CD4-positive, alpha-beta memory T cell (primary cell): ENCODE measurements at regions not wholly inside any gene's neighbourhood (a gene's known extent, or its start where the extent isn't known, plus 50 kb on each side); places are given as distances from the start of the nearest gene placed in this dataset.
"Not testable (repeated sequence)": the region's sequence is repeated elsewhere in the genome, so short reads cannot be mapped to it uniquely, and the experiment has no call there.

ENCODE experiments used
- CTCF ChIA-PET: fragments of 350-600 bp; sonication (Branson Sonifier 250); formaldehyde crosslinking; loops from one replicate; lab custom pipeline; 2021; ENCODE audit warnings: inconsistent platforms; ENCODE audit not compliant: partially characterized antibody; lab: Charles Lee
- POLR2A ChIA-PET: fragments of 350-600 bp; sonication (Branson Sonifier 250); formaldehyde crosslinking; loops from one replicate; lab custom pipeline; 2021; ENCODE audit not compliant: partially characterized antibody; lab: Charles Lee
- DNase-seq, 5 donors: peaks; one replicate each; pipeline versions ENCODE4 v3.0.0 to v3.0.0-alpha.2; 2020 to 2022; ENCODE audit warnings: mixed read lengths in 1 of 5
- H3K27ac ChIP-seq: one replicate; pipeline ENCODE4 v1.7.0; 2013; ENCODE audit warnings: low read depth, low read length
- H3K27me3 ChIP-seq: 2 replicates; pipeline ENCODE4 v1.7.0; 2013; ENCODE audit warnings: mild to moderate bottlenecking, low read length, moderate library complexity; ENCODE audit not compliant: insufficient read depth
- H3K36me3 ChIP-seq: 2 replicates; pipeline ENCODE4 v1.7.0; 2013; ENCODE audit warnings: mild to moderate bottlenecking, low read length, moderate library complexity; ENCODE audit not compliant: insufficient read depth
- H3K4me1 ChIP-seq: 2 replicates; pipeline ENCODE4 v1.7.0; 2013; ENCODE audit warnings: mild to moderate bottlenecking, low read length, moderate library complexity; ENCODE audit not compliant: insufficient read depth
- H3K4me3 ChIP-seq, 2 donors: one replicate each; pipeline ENCODE4 v1.7.0; 2013; ENCODE audit warnings: low read length in 2 of 2, mild to moderate bottlenecking in 1 of 2
- H3K9me3 ChIP-seq, 2 donors: one replicate each; pipeline ENCODE4 v1.7.0; 2013; ENCODE audit warnings: low read length in 2 of 2, control low read depth in 1 of 2; ENCODE audit not compliant: control insufficient read depth in 1 of 2
- H3K27ac Mint-ChIP-seq, 7 donors: one replicate each; pipeline ENCODE4 v1.8.0; 2020 to 2021; ENCODE audit warnings: mixed read lengths in 7 of 7, mild to moderate bottlenecking in 6 of 7, inconsistent platforms in 3 of 7, moderate library complexity in 3 of 7
- H3K27me3 Mint-ChIP-seq, 2 donors: one replicate each; pipeline ENCODE4 v1.8.0; 2020 to 2021; ENCODE audit warnings: mixed read lengths in 2 of 2
- H3K36me3 Mint-ChIP-seq, 2 donors: one replicate each; pipeline ENCODE4 v1.8.0; 2020 to 2021; ENCODE audit warnings: mixed read lengths in 2 of 2, inconsistent platforms in 1 of 2, mild to moderate bottlenecking in 1 of 2
- H3K4me1 Mint-ChIP-seq, 4 donors: one replicate each; pipeline ENCODE4 v1.8.0; 2020 to 2021; ENCODE audit warnings: mixed read lengths in 4 of 4, mild to moderate bottlenecking in 1 of 4
- H3K4me3 Mint-ChIP-seq, 8 donors: one replicate each; pipeline ENCODE4 v1.8.0; 2020 to 2021; ENCODE audit warnings: mixed read lengths in 8 of 8, mild to moderate bottlenecking in 7 of 8, moderate library complexity in 6 of 8, inconsistent platforms in 3 of 8
- H3K9me3 Mint-ChIP-seq, 8 donors: one replicate each; pipeline ENCODE4 v1.8.0; 2020 to 2021; ENCODE audit warnings: mixed read lengths in 8 of 8, mild to moderate bottlenecking in 5 of 8, inconsistent platforms in 3 of 8, moderate library complexity in 1 of 8
- intact Hi-C: fragments of 100-400 bp; cut with micrococcal nuclease; formaldehyde crosslinking; loops from one replicate; pipeline ENCODE4 v1.15.1; 2023

DNA sequence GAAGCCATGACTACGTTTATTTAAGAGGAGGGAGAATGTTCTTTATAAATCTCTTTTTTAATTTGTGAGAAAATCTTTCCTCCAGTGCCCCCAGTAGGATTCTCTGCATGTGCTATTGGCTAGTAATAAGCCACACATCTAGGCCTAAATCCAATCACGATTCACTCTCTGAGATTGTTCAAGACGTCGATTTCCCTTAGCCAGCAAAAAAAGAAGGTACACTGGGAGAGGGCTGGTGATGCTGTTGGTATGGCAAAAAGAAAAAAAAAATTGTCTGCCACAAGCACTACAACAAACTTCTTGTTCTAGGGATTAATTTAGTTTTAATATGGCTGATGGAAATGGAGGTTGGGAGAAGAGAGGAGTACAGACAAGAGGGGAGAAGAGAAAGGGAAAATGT is 130.5 kb upstream of the MROH9 start:
- Histone ChIP-seq H3K4me1 (no peaks in the 10 kb centered on the region), H3K9me3 (no peaks in the 10 kb centered on the region), H3K4me3 (no peak overlapping the region), H3K27me3 (no peaks in the 10 kb centered on the region), H3K27ac (no peak overlapping the region), H3K36me3 (no peaks in the 10 kb centered on the region)
- Mint-ChIP-seq H3K36me3 (no peaks in the 10 kb centered on the region), H3K4me1 (no peaks in the 10 kb centered on the region), H3K4me3 (no peak overlapping the region), H3K27me3 (peaks cover 6 to 10% of the 10 kb centered on the region in 2 donors), H3K27ac (no peak overlapping the region), H3K9me3 (no peaks in the 10 kb centered on the region)
- intact Hi-C loops = no loop called here
- DNase-seq = no peak
- ChIA-PET POLR2A (no interaction called here), CTCF (no interaction called here)

DNA sequence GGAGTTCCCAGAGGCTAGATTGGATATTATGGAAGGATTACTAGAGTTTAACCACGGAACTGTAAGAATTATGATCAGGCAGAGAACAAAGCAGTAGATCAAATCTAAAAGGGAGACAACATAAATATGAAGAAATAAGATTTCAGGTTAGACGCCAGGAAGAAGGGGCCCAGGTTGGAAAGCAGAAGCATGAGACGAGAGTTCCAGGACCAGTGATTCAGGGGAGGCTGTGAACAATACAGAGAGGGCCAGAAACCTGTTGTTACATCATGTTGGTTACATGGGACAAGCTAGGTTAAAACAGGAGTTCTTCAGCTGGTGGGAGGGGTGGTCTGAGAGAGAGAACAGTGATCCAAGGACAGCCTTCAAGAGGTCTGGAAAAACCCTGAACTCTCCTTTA is 128.4 kb upstream of the MROH9 start:
- Histone ChIP-seq H3K27ac (no peak overlapping the region), H3K27me3 (no peaks in the 10 kb centered on the region), H3K4me1 (no peaks in the 10 kb centered on the region), H3K4me3 (no peak overlapping the region), H3K9me3 (no peaks in the 10 kb centered on the region), H3K36me3 (no peaks in the 10 kb centered on the region)
- no peaks in the 10 kb centered on the region for H3K4me1 Mint-ChIP-seq
- no peak for DNase-seq
- H3K27me3 Mint-ChIP-seq = peaks cover 4 to 7% of the 10 kb centered on the region in 2 donors
- ChIA-PET CTCF (no interaction called here), POLR2A (no interaction called here)
- H3K9me3 Mint-ChIP-seq = peaks cover 0 to 2% (median 0%) of the 10 kb centered on the region in 8 donors
- intact Hi-C loops = no loop called here
- H3K36me3 Mint-ChIP-seq = no peaks in the 10 kb centered on the region
- H3K4me3 Mint-ChIP-seq = no peak overlapping the region
- H3K27ac Mint-ChIP-seq = no peak overlapping the region

DNA sequence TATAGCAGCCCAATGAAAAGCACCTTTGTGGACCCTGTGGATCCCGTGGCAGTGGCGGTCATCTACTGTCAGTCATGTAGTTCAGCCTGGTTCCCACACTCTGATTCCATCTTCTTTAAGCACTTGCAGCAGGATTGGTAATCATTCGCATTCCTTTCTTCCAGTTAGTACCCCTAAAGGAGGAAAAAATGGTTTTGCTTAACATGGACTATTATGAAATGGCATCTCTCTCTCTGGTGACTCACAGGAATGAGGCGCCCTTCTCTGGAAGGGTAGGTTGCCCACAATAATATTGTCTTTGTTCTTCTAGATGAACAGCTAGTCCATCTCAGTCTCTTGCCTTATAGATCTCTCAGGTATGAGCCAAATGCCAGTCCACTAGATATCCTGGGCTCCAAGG is 127.9 kb upstream of the MROH9 start:
- DNase-seq = no peak
- Histone ChIP-seq H3K4me3 (no peak overlapping the region), H3K4me1 (no peaks in the 10 kb centered on the region), H3K36me3 (no peaks in the 10 kb centered on the region), H3K27ac (no peak overlapping the region), H3K27me3 (no peaks in the 10 kb centered on the region), H3K9me3 (no peaks in the 10 kb centered on the region)
- Mint-ChIP-seq H3K27me3 (peaks cover 4 to 7% of the 10 kb centered on the region in 2 donors), H3K4me3 (no peak overlapping the region), H3K4me1 (no peaks in the 10 kb centered on the region), H3K9me3 (peaks cover 0 to 5% (median 1%) of the 10 kb centered on the region in 8 donors), H3K27ac (no peak overlapping the region), H3K36me3 (no peaks in the 10 kb centered on the region)
- intact Hi-C loops = no loop called here
- POLR2A ChIA-PET = no interaction called here
- CTCF ChIA-PET = no interaction called here

DNA sequence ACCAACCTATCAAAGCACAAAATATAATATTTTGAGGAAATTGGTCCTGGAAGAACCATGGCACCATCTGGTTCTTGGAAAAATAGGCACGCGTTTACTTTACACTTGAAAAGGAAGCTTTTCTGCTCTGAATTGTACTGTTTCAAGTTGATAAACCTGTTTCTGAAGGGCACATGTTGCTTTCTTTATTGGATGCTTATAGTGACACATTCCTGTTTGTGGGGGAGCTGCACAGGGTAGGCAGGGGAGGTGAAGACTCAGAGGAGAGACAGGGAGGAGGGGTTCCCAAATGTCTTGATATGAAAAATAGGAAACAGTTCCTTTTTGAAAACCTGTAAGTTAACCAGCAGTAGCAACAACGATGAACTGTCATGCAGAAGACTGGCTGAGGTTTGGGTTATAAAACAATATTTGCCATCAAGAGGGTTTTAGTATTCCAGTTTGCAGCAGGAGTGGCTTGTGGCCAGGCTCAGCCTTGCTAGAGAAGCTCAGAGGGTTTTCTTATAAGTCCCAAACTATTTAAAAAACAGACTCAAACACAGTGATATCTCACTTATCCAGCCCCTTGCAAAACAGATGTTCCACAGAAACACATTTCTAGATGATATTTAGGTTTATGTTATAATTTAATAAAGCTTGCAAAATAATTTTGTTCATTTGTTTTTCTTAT is 127.0 kb upstream of the MROH9 start:
- no peak overlapping the region for H3K4me3 Mint-ChIP-seq
- CTCF ChIA-PET = no interaction called here

DNA sequence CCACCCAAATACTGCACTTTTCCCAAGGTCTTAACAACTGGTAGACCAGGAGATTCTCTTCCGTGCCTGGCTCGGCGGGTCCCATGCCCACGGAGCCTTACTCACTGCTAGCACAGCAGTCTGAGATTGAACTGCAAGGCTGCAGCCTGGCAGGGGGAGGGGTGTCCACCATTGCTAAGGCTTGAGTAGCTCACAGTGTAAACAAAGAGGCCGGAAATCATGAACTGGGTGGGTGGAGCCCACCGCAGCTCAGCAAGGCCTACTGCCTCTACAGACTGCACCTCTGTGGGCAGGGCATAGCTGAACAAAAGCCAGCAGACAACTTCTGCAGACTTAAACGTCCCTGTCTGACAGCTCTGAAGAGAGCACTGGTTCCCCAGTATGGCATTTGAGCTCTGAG is 124.3 kb upstream of the MROH9 start:
- H3K4me3 ChIP-seq, POLR2A ChIA-PET, H3K4me1 Mint-ChIP-seq, H3K4me3 Mint-ChIP-seq, H3K36me3 ChIP-seq, CTCF ChIA-PET, H3K27me3 Mint-ChIP-seq, intact Hi-C loops, H3K4me1 ChIP-seq, H3K27me3 ChIP-seq, H3K27ac ChIP-seq, DNase-seq, H3K9me3 ChIP-seq, H3K27ac Mint-ChIP-seq, H3K36me3 Mint-ChIP-seq: not testable (repeated sequence)
- peaks cover 0 to 17% (median 6%) of the 10 kb centered on the region in 8 donors for H3K9me3 Mint-ChIP-seq

More for the DNA sequence above, 127.0 kb upstream of the MROH9 start:
- H3K4me3 ChIP-seq = no peak overlapping the region
- H3K9me3 ChIP-seq = no peaks in the 10 kb centered on the region
- Mint-ChIP-seq H3K27me3 (peaks cover 2 to 7% of the 10 kb centered on the region in 2 donors), H3K4me1 (no peaks in the 10 kb centered on the region), H3K36me3 (no peaks in the 10 kb centered on the region), H3K27ac (no peak overlapping the region), H3K9me3 (peaks cover 0 to 9% (median 4%) of the 10 kb centered on the region in 8 donors)
- no peak for DNase-seq
- H3K36me3 ChIP-seq = no peaks in the 10 kb centered on the region
- H3K4me1 ChIP-seq = no peaks in the 10 kb centered on the region
- no peak overlapping the region for H3K27ac ChIP-seq
- H3K27me3 ChIP-seq = no peaks in the 10 kb centered on the region
- intact Hi-C loops = no loop called here
- POLR2A ChIA-PET = no interaction called here

DNA sequence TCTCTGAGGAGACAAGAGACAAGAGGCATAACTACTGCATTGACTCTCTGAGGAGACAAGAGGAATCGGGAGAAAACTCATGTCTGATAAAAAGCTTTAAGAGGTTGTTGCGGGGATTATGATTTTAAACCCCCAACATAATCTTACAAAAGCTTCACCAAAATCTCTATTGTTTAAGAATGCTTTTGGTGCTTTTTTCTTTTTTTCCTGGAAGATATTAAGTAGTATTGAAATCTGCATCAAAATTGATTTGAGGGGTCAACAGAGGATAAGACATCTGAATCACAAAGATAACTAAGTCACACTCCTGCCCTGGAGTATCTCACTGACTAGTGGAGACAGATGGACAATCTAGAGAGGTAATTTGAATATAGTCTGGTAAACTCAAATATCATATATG is 115.6 kb upstream of the MROH9 start:
- DNase-seq = no peak
- intact Hi-C loops = no loop called here
- Histone ChIP-seq H3K27me3 (no peaks in the 10 kb centered on the region), H3K4me1 (no peaks in the 10 kb centered on the region), H3K4me3 (no peak overlapping the region), H3K9me3 (no peaks in the 10 kb centered on the region), H3K27ac (no peak overlapping the region), H3K36me3 (no peaks in the 10 kb centered on the region)
- Mint-ChIP-seq H3K27me3 (no peaks in the 10 kb centered on the region), H3K4me3 (no peak overlapping the region), H3K4me1 (no peaks in the 10 kb centered on the region), H3K36me3 (no peaks in the 10 kb centered on the region), H3K9me3 (peaks cover 0 to 7% (median 4%) of the 10 kb centered on the region in 8 donors), H3K27ac (no peak overlapping the region)
- POLR2A ChIA-PET = no interaction called here
- CTCF ChIA-PET = no interaction called here

DNA sequence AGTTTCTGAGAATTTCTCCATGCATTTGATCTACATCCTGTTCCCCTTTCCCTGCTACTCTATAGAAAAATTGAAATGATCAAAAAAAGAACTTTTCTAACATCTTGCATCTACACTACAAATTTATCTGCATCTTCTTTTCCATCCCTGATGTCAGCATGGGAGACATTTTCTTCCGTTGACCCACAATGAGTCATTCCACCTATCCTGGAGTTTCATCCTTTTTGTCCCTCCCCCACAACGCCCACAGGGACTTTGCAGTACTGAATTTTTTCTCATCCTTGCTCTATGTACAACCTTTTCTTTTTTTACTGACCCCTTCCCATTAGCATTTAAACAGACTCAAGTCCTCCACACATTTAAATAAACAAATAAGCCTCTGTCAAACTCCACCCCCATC is 112.2 kb upstream of the MROH9 start:
- Histone ChIP-seq H3K4me1 (no peaks in the 10 kb centered on the region), H3K27me3 (no peaks in the 10 kb centered on the region), H3K36me3 (no peaks in the 10 kb centered on the region), H3K27ac (no peak overlapping the region), H3K4me3 (no peak overlapping the region), H3K9me3 (no peaks in the 10 kb centered on the region)
- no peak for DNase-seq
- ChIA-PET CTCF (no interaction called here), POLR2A (no interaction called here)
- Mint-ChIP-seq H3K4me1 (no peaks in the 10 kb centered on the region), H3K4me3 (no peak overlapping the region), H3K27ac (no peak overlapping the region), H3K36me3 (no peaks in the 10 kb centered on the region), H3K9me3 (peaks cover 0 to 2% (median 0%) of the 10 kb centered on the region in 8 donors), H3K27me3 (peaks cover 0 to 3% of the 10 kb centered on the region in 2 donors)
- intact Hi-C loops = no loop called here
